ENCODE measurements at regions not wholly inside any gene's neighbourhood (a gene's known extent, or its start where the extent isn't known, plus 50 kb on each side); places are given as distances from the start of the nearest gene placed in this dataset.

DNA sequence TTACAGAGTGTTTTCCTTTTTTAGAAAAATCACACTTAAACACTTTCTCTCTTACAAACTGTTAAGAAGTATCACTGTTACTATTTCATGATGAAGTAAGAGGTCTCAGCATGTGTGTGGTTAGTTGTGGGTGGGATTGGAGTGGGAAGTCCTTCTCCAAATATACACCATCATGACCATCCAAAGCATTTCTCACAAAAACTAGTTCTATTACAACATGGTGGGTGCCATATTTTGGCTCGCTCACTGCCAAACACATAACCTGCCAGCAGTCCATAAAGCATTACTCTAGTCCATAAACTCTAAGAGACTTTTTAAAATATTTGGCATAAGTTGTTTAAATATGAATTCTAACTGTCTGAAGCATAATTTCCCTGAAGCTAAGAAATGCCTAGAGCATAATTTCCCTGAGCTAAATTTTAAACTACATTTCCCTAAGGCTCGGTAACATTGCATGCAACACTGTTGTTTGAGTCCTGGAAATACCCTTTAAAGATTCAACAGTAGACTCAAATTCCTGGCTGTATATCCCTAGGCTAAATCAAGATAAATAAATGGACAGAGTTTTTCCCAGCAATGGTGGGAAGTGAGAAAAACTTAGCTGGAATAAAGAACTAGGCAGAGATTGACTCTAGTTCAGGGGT is 415.0 kb upstream of the INTU start:
- H3K36me3 ChIP-seq (replicated peaks in 1 of 2; ENCODE audit: control extremely low read depth in 1 of 2, control insufficient read depth in 1 of 2, extremely low read depth in 1 of 2, insufficient read depth in 2 of 2, low read length in 1 of 2), result no peaks in the 10 kb centered on the region
- Mint-ChIP-seq H3K27ac (no peak overlapping the region), H3K9me3 (ENCODE audit: insufficient read depth) (peaks cover 7% of the 10 kb centered on the region), H3K4me3 (no peak overlapping the region), H3K4me1 (no peaks in the 10 kb centered on the region), H3K27me3 (no peaks in the 10 kb centered on the region)
- intact Hi-C loops (cut with micrococcal nuclease), result no loop called here
- H3K27me3 ChIP-seq (replicated peaks in 1 of 4; ENCODE audit: control extremely low read depth in 1 of 4, control insufficient read depth in 3 of 4, insufficient read depth in 4 of 4, low read length in 3 of 4), result no peaks in the 10 kb centered on the region
- H3K79me2 ChIP-seq (ENCODE audit: control insufficient read depth, insufficient read depth, low read length), result no peaks in the 10 kb centered on the region
- DNase-seq (no peak), ATAC-seq (ENCODE audit: low read depth) (no peak)
- no peak overlapping the region for H3K9ac ChIP-seq (ENCODE audit: low read length)
- H3K4me3 ChIP-seq (ENCODE audit: control extremely low read depth in 1 of 5, extremely low read depth in 1 of 5, insufficient read depth in 1 of 5, low read depth in 2 of 5, low read length in 4 of 5), result no peak overlapping the region
- no peak overlapping the region for H3K27ac ChIP-seq (ENCODE audit: low read length in 2 of 2)
- peaks cover 0 to 3% (median 0%) of the 10 kb centered on the region in 3 donors for H3K9me3 ChIP-seq (ENCODE audit: control extremely low read depth in 1 of 3, control insufficient read depth in 2 of 3, insufficient read depth in 1 of 3, low read length in 2 of 3)
- ChIA-PET POLR2A (no interaction called here), CTCF (no interaction called here)
- no peak for TF ChIP-seq EZH2 (IDR thresholded peaks at IDR 0.05; ENCODE audit: borderline replicate concordance, insufficient read depth, low read depth, low read length, poor library complexity, severe bottlenecking)
- TF ChIP-seq, protein P1, sequence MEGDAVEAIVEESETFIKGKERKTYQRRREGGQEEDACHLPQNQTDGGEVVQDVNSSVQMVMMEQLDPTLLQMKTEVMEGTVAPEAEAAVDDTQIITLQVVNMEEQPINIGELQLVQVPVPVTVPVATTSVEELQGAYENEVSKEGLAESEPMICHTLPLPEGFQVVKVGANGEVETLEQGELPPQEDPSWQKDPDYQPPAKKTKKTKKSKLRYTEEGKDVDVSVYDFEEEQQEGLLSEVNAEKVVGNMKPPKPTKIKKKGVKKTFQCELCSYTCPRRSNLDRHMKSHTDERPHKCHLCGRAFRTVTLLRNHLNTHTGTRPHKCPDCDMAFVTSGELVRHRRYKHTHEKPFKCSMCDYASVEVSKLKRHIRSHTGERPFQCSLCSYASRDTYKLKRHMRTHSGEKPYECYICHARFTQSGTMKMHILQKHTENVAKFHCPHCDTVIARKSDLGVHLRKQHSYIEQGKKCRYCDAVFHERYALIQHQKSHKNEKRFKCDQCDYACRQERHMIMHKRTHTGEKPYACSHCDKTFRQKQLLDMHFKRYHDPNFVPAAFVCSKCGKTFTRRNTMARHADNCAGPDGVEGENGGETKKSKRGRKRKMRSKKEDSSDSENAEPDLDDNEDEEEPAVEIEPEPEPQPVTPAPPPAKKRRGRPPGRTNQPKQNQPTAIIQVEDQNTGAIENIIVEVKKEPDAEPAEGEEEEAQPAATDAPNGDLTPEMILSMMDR (IDR thresholded peaks at IDR 0.05), result no peak
- H2AFZ ChIP-seq (ENCODE audit: insufficient read depth, low read depth, low read length, poor library complexity, severe bottlenecking), result no peak overlapping the region
- WGBS (ENCODE audit: insufficient coverage), result no CpG with 5 or more reads among the region's 2 CpGs
- no peaks in the 10 kb centered on the region for H4K20me1 ChIP-seq (ENCODE audit: control insufficient read depth, insufficient read depth, low read length, poor library complexity, severe bottlenecking)
- H3K4me2 ChIP-seq (replicated peaks; ENCODE audit: low read depth, low read length, poor library complexity, severe bottlenecking), result no peak overlapping the region
- H3K4me1 ChIP-seq (ENCODE audit: control insufficient read depth in 2 of 2, insufficient read depth in 2 of 2, low read length in 2 of 2), result no peaks in the 10 kb centered on the region

GRCh38 chr4:127219232-127219631 is 413.5 kb upstream of the INTU start:
- H3K9me3 Mint-ChIP-seq (ENCODE audit: insufficient read depth), result peaks cover 12% of the 10 kb centered on the region
- no peaks in the 10 kb centered on the region for H3K4me1 ChIP-seq (ENCODE audit: control insufficient read depth in 2 of 2, insufficient read depth in 2 of 2, low read length in 2 of 2)
- no peaks in the 10 kb centered on the region for H3K79me2 ChIP-seq (ENCODE audit: control insufficient read depth, insufficient read depth, low read length)
- H3K27me3 Mint-ChIP-seq, result no peaks in the 10 kb centered on the region
- H3K27ac ChIP-seq (ENCODE audit: low read length in 2 of 2), result no peak overlapping the region
- H3K4me3 ChIP-seq (ENCODE audit: control extremely low read depth in 1 of 5, extremely low read depth in 1 of 5, insufficient read depth in 1 of 5, low read depth in 2 of 5, low read length in 4 of 5), result no peak overlapping the region
- H4K20me1 ChIP-seq (ENCODE audit: control insufficient read depth, insufficient read depth, low read length, poor library complexity, severe bottlenecking), result no peaks in the 10 kb centered on the region
- POLR2A ChIA-PET, result no interaction called here
- H3K4me1 Mint-ChIP-seq, result no peaks in the 10 kb centered on the region
- DNase-seq (no peak), ATAC-seq (ENCODE audit: low read depth) (no peak)
- no peak overlapping the region for H3K27ac Mint-ChIP-seq
- intact Hi-C loops (cut with micrococcal nuclease), result no loop called here
- no peak overlapping the region for H3K4me3 Mint-ChIP-seq
- CTCF ChIA-PET, result no interaction called here
- TF ChIP-seq, protein P1 (IDR thresholded peaks at IDR 0.05), result no peak
- no peak for TF ChIP-seq EZH2 (IDR thresholded peaks at IDR 0.05; ENCODE audit: borderline replicate concordance, insufficient read depth, low read depth, low read length, poor library complexity, severe bottlenecking)
- no peaks in the 10 kb centered on the region for H3K27me3 ChIP-seq (replicated peaks in 1 of 4; ENCODE audit: control extremely low read depth in 1 of 4, control insufficient read depth in 3 of 4, insufficient read depth in 4 of 4, low read length in 3 of 4)
- H3K9ac ChIP-seq (ENCODE audit: low read length), result no peak overlapping the region
- no peak overlapping the region for H3K4me2 ChIP-seq (replicated peaks; ENCODE audit: low read depth, low read length, poor library complexity, severe bottlenecking)
- no peaks in the 10 kb centered on the region for H3K36me3 ChIP-seq (replicated peaks in 1 of 2; ENCODE audit: control extremely low read depth in 1 of 2, control insufficient read depth in 1 of 2, extremely low read depth in 1 of 2, insufficient read depth in 2 of 2, low read length in 1 of 2)
- peaks cover 0 to 3% (median 0%) of the 10 kb centered on the region in 3 donors for H3K9me3 ChIP-seq (ENCODE audit: control extremely low read depth in 1 of 3, control insufficient read depth in 2 of 3, insufficient read depth in 1 of 3, low read length in 2 of 3)
- H2AFZ ChIP-seq (ENCODE audit: insufficient read depth, low read depth, low read length, poor library complexity, severe bottlenecking), result no peak overlapping the region

Data from B cell (primary cell).